ENCODE measurements at regions not wholly inside any gene's neighbourhood (a gene's known extent, or its start where the extent isn't known, plus 50 kb on each side); places are given as distances from the start of the nearest gene placed in this dataset.

GRCh38 chr5:114830114-114830513 is 339.6 kb downstream of the TRIM36 start (continued):
- no peak for TF ChIP-seq CEBPB (IDR thresholded peaks at IDR 0.05; ENCODE audit: low read depth, low read length)
- TF ChIP-seq SIN3A (conservative IDR thresholded peaks at IDR 0.05 in 1 of 2, IDR thresholded peaks at IDR 0.05 in 1 of 2; ENCODE audit: low read depth in 1 of 2, low read length in 2 of 2), result no peak

Data from H1 (cell line).